Activated CD4-positive, alpha-beta T cell treated with anti-CD3 and anti-CD28 coated beads, Interleukin-10, Interleukin-2, amounts not matched to agents 100 ng/mL and 50 ng/mL, durations not matched to agents 16 hours and 8 hours (primary cell): ENCODE measurements at regions not wholly inside any gene's neighbourhood (a gene's known extent, or its start where the extent isn't known, plus 50 kb on each side); places are given as distances from the start of the nearest gene placed in this dataset.

Source experiments
- DNase-seq: peaks from one replicate; pipeline ENCODE4 v3.0.0-alpha.2; 2020

DNA sequence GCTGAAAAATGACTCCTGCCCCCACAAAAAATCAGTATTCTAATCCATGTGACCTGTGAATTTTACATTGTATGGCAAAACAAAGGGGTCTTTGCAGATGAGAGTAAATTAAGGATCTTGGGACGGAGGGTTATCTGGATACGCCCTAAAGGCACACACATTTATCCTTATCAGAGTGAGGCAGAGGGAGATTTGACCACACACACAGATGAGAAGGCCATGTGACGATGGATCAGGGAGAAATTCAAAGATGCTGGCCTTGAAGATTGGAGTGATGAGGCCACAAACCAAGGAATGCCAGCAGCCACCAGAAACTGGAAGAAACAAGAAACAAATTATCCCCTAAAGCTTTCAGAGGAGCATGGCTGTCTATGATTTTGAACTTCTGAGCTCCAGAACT, 288.5 kb downstream of the XXYLT1 start:
- no peak for DNase-seq

GRCh38 chr3:194983121-194983520, 287.8 kb downstream of the XXYLT1 start:
- no peak for DNase-seq

DNA sequence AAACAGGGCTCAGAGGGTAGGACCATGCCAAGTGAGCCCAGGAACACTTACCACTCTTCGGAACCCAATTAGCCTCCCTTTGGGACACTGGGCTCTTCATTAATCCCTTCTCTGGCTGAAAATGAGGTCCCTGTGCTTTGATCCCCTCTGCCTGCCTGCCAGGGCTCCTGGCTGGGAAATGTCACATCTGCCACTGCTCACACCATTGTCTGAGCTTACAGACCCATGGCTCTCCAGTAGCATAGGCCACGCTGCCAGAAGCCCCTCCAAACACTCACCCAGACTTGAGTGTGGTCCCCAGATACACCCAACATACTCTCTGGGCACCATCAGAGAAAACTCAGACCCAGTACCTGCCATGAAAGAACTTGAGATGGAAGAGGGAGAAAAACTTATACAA, 287.3 kb downstream of the XXYLT1 start:
- no peak for DNase-seq

- no peak for DNase-seq
Measured at GRCh38 chr3:194984066-194984465, 286.9 kb downstream of the XXYLT1 start.

- no peak for DNase-seq
Measured at GRCh38 chr3:194984622-194985021, 286.3 kb downstream of the XXYLT1 start.

DNA sequence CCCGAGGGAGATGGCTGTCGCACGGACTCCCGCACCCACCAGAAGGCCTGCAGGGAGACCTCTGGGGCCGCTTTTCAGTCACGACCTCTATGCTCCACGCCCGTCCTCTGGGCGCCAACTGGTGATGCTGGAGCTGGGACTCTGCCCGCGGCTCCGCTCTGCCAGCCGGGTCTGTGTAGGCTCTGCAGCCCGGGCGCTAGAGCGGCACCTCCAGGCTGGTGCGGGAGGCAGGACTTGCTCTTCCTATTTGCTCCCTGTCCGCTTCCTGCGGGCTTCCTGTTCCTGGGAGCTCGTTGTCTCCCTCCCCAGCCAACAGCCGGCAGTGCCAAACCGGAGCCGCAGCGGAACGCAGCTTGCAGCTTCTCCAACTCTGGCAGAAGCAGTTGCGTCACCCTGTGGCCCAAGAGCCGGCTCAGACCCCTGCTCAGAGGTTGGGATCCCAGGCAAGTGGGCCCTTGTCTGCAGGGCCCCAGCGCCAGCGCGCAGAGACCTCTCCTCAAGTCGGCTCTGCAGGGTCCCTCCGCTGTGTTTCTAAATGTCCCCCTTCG, 285.9 kb downstream of the XXYLT1 start:
- DNase-seq = no peak

DNA sequence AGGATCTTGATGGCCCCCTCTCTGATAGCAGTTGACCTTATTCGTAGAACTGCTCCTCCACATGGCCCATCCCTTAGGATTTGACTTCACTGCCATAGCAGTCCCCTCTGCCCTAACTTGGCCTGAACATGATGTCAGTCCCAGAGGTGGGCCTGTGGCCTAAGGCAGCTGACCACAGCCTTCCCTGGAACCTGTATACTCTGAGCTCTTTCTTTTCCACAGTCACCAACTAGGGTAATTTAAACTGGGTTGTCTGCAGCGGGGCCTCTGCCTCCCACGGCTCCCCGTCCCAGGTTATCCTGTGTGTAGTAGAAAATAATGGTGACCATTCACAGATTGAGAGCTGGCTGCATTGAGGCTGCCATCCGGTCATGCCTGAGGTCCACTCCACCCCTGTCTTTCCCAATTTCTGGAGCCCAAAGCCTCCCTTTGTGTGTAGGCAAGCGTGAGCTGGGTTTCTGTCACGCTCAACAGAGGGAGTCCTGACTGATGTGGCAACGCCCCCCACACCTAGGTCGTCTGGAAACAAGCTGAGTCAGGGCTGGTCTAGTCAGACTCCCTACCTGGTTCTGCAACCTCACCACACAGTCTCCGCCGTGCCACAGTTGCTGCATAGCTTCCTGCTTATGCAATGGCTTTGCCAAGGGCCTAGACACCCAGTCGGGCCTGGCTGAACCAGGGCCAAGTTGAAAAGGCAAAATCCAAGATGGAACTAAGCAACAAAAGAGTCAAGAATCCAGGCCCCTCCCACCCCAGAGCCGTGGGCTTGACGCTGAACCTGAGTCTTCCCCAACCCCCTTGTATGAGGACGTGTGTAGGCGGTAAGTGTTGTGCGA, 284.5 kb downstream of the XXYLT1 start:
- peak; percentile 15 for DNase-seq

DNA sequence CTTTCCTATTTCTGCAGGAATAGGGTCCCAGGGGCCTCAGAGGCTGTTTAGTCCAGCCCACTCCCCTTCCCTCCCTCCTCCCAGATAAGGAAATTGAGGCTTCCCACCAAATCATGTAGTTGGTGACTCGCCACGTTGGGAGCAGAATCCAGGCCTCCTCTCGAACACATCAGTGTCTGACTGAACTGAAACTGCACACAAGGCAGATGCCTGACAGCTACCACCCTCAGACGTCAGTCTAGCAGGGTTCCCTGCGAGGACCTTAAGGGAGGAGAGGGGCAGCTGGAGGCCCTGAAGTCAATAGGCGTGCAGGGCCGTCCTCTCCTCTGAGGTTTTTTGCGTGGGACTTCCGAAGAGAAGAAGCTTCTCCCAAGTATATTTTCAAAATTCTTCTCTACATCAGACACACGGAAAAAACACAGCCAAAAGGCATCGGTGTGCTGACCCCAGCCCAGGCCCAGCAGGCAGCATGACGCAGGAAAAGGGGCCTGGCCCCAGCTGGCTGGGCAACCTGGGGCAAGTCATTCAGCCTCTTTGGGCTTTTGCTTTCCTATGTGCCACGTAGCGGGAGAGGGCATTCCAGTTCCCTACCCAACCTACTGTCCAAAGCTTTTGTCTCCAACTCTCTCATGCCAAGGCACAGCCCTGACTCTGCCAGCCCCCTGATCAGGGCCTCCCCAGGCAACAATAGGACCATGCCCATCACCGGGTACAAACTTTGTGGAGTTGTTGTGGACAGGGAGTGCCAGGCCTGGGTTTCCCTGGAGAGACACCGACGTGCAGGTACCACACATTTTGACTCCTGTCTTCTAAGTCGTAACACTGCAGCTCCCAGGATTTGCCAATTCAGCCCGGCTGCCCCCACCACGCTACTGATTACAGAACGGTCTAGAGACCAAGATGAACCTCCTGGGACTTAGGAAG, 283.1 kb downstream of the XXYLT1 start:
- DNase-seq = no peak

DNA sequence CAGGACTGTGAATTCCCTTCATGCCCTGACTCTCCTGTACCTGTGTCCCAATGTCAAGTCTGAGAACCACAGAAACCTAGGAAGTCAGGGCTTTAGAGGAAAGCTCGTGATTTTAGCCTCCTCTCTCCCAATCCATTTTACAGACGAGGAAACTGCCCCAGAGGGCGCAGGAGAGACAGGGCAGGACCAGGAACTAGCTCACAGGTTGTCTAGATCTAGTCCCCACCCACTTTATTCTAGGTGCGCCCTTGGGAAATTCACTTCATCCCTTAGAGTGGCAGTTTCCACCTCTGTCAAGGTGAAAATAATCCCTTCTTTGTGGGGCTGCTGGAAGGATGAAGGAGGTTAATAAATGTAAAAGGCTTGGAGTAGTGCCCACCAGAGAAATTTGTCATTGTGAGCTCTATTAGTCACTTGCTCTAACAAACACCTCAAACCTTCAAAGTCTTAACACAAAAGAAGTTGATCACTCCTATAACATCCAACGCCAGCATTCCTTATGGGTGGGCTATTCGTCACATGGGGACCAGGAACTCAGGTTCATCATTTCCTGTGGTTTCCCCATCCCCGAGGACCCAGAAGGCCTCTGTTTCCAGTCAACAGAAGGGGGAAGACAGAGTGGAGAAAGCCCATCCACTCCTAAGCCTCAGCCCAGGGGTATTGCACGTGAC, 282.3 kb downstream of the XXYLT1 start:
- no peak for DNase-seq

GRCh38 chr3:194989241-194989640, 281.7 kb downstream of the XXYLT1 start:
- no peak for DNase-seq

- no peak for DNase-seq
Measured at GRCh38 chr3:194990454-194991337, 280.3 kb downstream of the XXYLT1 start.

GRCh38 chr3:194991338-194991654, 279.7 kb downstream of the XXYLT1 start:
- no peak for DNase-seq

GRCh38 chr3:194993896-194994295, 277.1 kb downstream of the XXYLT1 start:
- DNase-seq = no peak

DNA sequence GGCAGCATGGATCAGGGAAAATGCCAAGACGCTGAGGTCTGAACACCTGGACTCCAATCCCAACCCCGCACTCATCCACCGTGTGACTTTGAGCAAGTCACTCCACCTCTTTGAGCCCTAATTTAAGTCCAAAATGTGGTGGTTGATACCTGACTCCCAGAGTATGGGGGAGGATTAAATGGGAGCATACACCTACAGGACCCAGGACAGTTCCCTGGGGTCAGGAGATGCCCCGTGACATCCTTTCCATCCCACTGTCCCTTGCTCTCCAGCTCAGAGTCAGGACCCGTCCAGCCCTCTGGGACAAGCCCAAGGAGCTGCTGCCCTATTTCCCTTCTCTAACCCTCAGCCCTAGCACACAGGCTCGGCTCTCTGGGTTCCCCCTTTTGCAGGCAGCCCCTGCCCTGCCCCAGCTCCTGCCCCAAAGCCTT, 276.4 kb downstream of the XXYLT1 start:
- no peak for DNase-seq

- no peak for DNase-seq
Measured at GRCh38 chr3:194995334-194995733, 275.6 kb downstream of the XXYLT1 start.

DNA sequence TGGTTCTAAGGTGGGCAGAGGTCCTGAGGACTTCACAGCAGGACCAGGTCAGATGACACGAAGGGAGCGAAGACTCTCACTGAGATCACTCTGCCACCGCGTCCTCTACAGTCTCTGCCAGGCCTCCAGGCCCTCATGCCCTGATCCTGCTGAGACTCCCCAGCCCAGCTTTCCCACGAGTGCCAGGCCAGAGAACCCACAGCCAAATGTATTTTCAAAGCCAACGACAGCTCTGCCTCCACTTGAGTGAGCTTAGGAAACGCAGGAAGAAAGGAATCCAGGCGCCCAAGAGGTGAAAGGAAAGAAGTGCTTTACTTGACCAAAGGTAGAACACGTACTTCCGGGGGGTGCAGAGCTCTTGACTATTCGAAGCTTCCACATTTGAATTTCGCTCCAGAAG, 275.0 kb downstream of the XXYLT1 start:
- no peak for DNase-seq

GRCh38 chr3:194996746-194997145, 274.2 kb downstream of the XXYLT1 start:
- DNase-seq = no peak

GRCh38 chr3:194998417-194998816, 272.5 kb downstream of the XXYLT1 start:
- no peak for DNase-seq

DNA sequence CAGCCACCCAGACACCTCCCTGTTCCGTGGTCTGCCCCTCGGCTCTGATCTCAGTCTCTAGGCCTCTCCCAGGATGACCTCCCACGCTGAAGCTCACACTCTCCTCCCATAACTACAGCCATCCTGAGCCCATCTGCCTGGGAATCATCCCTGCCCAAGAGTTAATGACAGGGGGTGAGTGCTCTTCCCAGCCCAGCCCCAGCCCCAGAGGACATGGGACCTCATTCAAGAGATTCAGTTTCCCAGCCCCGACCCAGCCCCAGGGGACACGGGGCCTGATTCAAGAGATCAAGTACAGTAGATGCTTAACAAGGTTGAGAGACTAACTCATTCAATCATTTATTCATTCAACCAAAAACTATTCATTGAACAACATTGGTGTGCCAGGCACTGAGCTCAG, 272.0 kb downstream of the XXYLT1 start:
- DNase-seq = no peak

DNA sequence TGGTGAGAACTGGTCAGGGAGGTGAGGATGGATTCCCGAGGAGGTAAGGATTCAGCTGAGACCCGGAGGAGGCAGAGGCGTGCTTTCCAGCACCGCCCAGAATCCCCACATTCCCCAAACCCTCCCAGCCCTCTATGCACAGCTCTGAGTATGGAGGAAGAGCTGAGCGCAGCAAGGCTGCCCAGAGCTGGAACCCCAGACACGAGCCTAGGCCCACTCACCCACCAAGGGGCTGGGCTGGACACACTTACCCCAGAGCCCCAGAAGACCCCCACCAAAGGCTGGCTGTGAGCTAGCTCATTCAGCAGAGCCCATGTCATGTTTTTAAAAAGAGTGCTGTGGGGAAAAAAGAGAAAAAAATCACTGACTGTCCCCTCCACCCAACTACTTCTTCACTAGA, 271.5 kb downstream of the XXYLT1 start:
- no peak for DNase-seq

DNA sequence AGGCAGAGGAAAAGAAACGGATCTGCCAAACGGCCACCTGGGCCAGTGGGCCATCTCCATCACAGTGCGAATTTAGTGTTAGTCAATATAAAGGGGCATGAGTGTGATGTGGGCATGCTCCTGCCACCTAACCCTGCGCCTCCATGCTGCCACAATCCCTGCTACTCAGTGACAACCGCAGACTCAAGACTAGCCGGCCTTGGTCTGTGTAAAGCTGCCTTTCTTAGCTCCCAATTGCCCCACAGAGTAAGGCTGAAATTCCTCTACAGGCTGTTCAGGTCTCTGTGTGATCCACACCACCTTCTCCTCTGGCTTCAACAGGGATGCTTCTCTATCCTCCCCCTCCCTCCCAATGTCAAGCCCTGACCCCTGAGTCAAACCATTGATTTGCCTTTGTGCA, 269.7 kb downstream of the XXYLT1 start:
- no peak for DNase-seq
